Tibial nerve (tissue), 4 donors: ENCODE measurements at regions not wholly inside any gene's neighbourhood (a gene's known extent, or its start where the extent isn't known, plus 50 kb on each side); places are given as distances from the start of the nearest gene placed in this dataset.

Experiments
- CTCF ChIP-seq, 5 experiments: fragments of 200-600 bp in 3 of 5; fragments of 450-650 bp in 2 of 5; sonication (generic) in 3 of 5; IDR thresholded peaks; one replicate each; pipeline ENCODE4 v1.5.1; 2016 to 2019; ENCODE audit warnings: antibody characterized with exemption in 5 of 5, mild to moderate bottlenecking in 3 of 5, moderate library complexity in 2 of 5
- EP300 ChIP-seq, 2 donors: sonication (generic); formaldehyde crosslinking; IDR thresholded peaks; one replicate each; pipeline ENCODE4 v1.6.1; 2017; ENCODE audit warnings: antibody characterized with exemption in 2 of 2, mild to moderate bottlenecking in 1 of 2
- POLR2A ChIP-seq, 2 donors: fragments of 450-650 bp; IDR thresholded peaks; one replicate each; pipeline ENCODE4 v1.6.1; 2017; ENCODE audit warnings: antibody characterized with exemption in 2 of 2, mild to moderate bottlenecking in 2 of 2, moderate library complexity in 2 of 2

GRCh38 chr1:198088360-198089071, 68.3 kb upstream of the NEK7 start:
- peak; percentile 43 to 55 (median 51) for TF ChIP-seq CTCF (IDR thresholded peaks at IDR 0.05)
- TF ChIP-seq EP300 (IDR thresholded peaks at IDR 0.05): no peak
- no peak for TF ChIP-seq POLR2A (IDR thresholded peaks at IDR 0.05)
